Stimulated activated CD4-positive, alpha-beta T cell treated with anti-CD3 and anti-CD28 coated beads, Interleukin-4, amount 100 ng/mL, for 24 hours (primary cell): ENCODE measurements at regions not wholly inside any gene's neighbourhood (a gene's known extent, or its start where the extent isn't known, plus 50 kb on each side); places are given as distances from the start of the nearest gene placed in this dataset.

Experiments
- DNase-seq: peaks from one replicate; pipeline ENCODE4 v3.0.0-alpha.2; 2020

- no peak for DNase-seq
Measured at GRCh38 chr7:340979-341694, 51.2 kb downstream of the FOXL3 start.

- no peak for DNase-seq
Measured at GRCh38 chr7:341841-342638, 52.1 kb downstream of the FOXL3 start.

- no peak for DNase-seq
Measured at GRCh38 chr7:342681-343216, 52.8 kb downstream of the FOXL3 start.

- DNase-seq = no peak
Measured at GRCh38 chr7:343227-343822, 53.4 kb downstream of the FOXL3 start.

GRCh38 chr7:343864-344607 lies 54.1 kb downstream of the FOXL3 start:
- no peak for DNase-seq

- DNase-seq = no peak
Measured at GRCh38 chr7:344608-344994, 54.6 kb downstream of the FOXL3 start.

GRCh38 chr7:346116-346898 lies 56.3 kb downstream of the FOXL3 start:
- DNase-seq = no peak

GRCh38 chr7:347001-347590 lies 57.1 kb downstream of the FOXL3 start:
- DNase-seq = no peak

GRCh38 chr7:347644-348479 lies 57.9 kb downstream of the FOXL3 start:
- DNase-seq = no peak

GRCh38 chr7:348480-348844 lies 58.5 kb downstream of the FOXL3 start:
- DNase-seq = no peak

- no peak for DNase-seq
Measured at GRCh38 chr7:348962-349743, 59.2 kb downstream of the FOXL3 start.

GRCh38 chr7:351256-351655 lies 61.3 kb downstream of the FOXL3 start:
- peak; percentile 56 for DNase-seq

GRCh38 chr7:351681-352480 lies 61.9 kb downstream of the FOXL3 start:
- peak; percentile 40 for DNase-seq

GRCh38 chr7:353746-354325 lies 63.9 kb downstream of the FOXL3 start:
- DNase-seq = no peak

GRCh38 chr7:354597-355470 lies 64.9 kb downstream of the FOXL3 start:
- DNase-seq = no peak

GRCh38 chr7:355568-355967 lies 65.6 kb downstream of the FOXL3 start:
- DNase-seq = no peak

GRCh38 chr7:356087-356486 lies 66.1 kb downstream of the FOXL3 start:
- no peak for DNase-seq
